NCI-H345 treated with DMSO at 0.1 percent for 48 hours (cell line): ENCODE measurements at regions not wholly inside any gene's neighbourhood (a gene's known extent, or its start where the extent isn't known, plus 50 kb on each side); places are given as distances from the start of the nearest gene placed in this dataset.

Experiments
- DNase-seq: peaks from one replicate; lab custom pipeline; 2025; ENCODE audit not compliant: unreplicated experiment; lab: John Stamatoyannopoulos, UW

DNA sequence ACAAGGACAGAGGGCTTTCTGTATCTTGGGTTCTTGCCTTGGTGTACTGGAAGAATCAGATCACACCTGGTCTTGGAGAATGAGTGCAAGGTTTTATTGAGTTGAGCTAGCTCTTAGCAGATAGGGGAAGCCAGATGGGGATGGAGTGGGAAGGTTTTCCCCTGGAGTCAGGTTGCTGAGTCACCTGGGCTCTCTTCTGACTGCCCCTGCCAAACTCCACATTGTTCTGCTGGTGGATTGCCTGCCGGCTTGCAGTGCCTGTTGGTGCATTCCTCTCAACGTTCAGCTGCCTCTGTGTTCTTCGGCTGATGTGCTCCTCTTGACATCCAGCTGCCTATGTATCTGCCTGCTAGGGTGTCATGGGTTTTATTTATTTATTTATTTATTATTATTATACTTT, 1431.1 kb downstream of the CDH8 start:
- no peak for DNase-seq

DNA sequence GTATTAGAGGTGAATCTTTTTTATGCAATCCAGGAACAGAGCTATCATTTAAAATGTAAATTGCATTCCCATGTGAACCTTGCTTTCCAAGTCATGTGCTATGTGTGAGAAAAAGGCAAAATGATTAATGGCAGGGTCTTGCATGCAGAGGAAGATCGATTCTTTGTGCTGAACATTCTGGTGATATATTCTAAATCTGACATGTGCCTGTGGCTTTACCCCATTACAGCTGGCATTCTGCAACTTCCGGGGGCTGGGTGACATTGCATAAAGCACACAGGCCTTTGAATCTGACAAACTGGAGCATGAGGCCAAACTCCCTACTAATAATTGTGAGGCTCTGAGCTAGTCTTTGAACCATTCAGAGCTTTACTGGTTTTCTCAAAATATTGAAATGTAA, 1449.7 kb downstream of the CDH8 start:
- DNase-seq: no peak

DNA sequence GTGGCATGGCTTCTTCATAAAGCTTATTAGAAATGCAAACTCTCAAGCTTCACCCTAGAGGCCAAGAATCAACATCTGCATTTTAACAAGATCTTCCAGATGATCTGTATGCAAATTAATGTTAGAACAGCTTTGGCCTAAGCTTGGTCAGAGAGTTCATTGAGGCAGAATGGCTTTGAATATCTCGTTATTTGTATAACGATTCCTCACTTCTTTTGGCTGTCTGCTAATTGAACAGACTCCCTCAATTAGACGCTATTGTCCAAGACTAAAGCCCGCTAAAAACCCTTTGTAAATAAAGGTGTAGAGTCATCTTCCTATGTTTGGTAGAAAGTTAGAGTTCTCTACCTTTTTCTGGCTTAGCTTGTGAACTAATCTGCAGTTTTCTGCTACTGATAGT, 1453.7 kb downstream of the CDH8 start:
- no peak for DNase-seq

DNA sequence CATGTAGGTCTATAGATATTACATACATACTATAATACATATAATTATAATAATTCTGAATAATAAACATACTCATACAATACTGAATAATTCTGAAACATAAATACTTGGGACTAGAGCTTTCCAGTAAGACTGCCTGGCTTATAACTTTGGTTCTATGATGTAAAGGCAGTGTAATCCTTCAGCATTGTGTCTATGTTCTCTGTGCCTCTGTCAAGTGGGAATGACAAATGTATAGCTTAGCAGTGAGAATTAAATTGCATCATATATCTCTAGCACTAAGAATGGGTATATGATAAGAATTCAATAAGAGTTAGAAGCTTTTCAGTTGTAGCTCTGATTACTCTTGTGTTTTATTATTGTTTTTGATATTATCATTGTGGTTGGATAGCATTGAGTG, 1469.3 kb downstream of the CDH8 start:
- no peak for DNase-seq

DNA sequence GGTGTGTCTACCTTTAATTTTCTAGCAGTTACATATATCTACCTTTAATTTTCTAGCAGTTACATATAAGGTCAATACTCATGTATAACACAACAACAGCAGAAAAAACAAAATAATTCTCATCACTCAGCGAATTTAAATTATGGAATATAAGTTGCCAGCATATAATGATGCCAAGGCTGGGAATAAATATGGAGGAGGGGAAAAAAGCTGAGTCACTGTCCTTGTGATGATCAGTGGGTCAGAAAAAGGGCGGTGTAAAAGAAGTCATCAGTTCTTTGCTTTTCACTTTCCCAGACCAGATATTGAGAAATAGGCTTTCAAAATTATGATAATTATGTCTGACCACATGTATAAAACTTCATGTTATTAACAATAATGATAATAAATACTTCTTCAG, 1471.7 kb downstream of the CDH8 start:
- no peak for DNase-seq

DNA sequence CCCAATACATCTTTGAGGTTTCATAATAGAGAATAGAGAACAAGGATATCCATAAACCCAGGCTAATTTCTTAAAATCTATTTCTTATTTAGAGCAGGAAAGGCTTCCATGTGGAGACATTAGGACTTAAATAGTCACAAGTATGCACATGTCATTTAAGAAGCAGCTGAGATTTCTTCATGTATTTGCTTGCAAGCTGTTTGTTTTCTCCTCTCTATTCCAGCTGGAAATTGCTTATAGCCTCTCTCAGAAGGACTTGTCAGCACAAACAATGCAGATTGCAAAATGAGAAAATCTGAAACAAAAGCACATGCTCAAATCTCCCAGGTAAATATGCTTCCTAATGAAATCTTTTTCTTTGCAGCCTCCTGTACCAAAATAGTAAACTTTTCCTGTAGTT, 1473.1 kb downstream of the CDH8 start:
- DNase-seq: no peak

DNA sequence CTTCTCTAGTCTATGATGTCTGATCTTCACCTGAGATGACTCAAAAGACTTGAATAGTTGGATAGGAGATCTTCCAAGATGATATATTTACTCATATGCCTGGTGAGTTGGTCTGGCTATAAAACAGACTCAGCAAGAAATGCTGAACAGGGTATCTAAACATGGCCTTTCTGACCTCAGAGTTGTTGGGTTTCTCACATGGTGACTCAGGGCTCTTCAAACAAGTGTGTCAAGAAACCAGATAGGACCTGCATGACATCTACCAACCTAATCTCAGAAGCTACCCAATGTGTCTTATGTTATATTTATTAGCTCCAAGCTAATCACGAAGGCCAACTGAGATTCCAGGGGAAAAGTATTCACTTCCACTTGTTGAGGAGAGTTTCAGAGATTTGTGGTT, 1477.3 kb downstream of the CDH8 start:
- DNase-seq: no peak

DNA sequence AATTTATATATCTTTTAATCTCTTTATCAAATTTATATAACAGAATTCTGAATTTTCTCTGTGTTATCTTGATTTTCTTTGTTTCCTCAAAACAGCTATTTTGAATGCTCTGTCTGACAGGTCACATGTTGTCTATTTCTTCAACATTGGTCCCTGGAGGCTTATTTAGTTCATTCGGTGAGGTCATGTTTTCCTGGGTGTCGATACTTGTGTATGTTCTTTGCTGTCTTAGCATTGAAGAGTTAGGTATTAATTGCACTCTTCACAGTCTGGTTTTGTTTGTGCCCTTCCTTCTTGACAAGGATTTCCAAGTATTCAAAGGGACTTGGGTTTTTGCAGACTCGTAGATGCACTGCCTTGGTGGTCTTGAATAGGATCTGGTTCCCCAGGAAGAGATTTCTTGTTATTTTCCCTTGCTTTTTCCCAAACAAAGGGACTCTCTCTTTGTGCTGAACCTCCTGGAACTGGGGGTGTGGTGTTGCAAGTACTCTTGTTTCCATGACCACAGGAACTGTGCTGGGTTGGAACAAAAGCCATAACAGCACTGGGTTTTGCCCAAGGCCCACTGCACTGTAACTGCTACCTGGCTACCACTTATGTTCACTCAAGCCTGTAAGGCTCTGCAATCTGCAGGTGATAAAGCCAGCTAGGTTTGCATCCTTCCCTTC, 1483.0 kb downstream of the CDH8 start:
- DNase-seq: no peak

DNA sequence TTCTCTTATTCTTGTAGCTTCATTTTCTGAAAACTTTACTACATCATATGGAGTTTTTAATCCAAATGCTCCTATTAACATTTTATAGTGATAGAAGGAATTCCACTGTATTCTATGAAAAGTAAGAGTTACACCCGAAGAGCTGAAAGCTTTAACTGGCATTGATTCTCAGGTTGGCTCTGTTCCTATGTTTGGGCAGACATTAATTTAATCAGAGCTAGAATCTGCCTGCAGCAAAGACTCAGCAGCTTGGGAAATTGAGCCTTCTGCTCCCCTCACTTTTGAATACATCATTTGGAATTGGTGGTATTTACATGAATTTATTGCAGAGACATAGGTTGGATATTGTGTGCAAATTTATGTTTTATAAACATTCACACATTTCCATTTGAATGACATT, 1494.7 kb downstream of the CDH8 start:
- DNase-seq: no peak

DNA sequence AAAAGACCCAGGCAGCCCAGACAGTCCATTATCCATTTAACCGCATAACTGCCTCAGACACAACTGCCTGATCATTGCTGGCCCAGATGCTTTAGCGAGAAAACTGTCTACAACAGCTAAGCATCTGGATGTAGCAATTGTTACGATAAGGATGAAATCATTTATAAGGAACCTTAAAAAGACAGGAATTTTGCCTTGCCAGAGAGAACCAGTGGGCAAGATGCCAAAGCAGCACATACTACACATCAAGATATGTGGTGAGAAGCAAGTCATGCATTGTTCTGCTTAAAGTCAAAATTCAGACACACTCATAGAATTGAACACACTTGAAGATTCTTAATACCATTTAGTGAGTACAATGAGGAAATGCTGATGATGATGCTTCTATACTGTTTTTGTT, 1525.3 kb downstream of the CDH8 start:
- DNase-seq: no peak

DNA sequence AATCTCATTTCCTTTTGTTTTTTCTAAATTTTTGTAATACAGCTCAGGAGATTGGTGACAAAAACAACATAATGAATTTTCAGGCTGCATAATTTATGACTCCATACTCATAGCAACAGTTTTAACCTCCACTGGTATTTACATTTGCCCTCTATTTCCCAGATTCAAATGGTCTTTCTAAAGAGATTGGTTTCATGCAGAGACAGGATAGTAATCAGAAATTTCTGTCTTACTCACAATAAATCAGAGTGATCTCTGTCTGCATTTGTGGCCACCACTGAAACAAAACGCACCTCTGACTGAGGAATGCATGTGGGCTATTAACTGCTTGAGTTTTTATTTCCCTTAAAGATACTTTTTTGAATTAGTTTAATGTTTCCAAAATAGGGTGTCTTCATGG, 1526.0 kb downstream of the CDH8 start:
- no peak for DNase-seq

DNA sequence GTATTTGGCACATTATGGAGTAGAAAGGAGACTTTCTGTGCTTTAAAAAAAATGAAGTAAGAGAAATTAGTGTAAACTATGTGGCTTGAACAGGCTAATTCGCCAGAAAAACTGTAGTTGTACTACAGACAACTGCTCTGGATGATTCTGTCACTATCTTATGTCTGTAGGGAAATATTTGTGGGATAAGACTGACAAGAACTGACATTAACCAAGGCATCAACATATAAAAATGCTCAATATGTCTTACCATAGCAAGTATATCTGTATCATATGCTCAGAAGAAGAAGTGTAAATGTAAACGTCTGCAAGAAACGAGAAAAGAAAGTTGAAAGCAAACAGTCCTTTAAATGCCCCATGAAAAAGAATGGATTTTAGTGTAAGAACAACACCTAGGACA, 1545.0 kb downstream of the CDH8 start:
- DNase-seq: no peak

DNA sequence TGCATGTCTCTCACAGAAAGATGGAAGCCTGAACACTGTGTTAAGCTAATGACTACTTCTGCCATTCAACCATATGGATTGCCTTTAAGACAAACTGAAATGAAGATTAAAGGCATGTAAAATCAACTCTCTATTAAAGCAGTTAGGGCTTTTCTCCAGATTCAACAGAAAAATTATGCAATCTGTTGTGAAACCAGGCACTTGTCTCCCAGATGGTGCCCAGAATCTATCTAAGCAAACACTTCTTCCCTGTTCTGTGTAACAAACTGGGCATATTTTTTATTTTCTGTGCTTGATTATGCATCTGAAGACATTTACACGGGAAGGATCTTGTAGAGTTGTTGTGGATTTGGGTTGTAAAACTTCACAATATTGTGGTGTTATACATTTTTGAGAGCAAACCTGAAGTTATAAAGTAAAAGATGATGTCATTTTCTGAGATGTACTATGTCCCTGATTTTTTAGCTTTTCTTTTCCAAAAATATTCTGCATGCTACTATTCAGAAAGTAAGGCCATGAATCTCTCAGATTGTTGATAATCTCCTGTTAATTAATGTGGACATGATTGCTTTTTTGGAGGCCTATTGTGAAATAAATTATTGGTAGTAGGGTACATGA, 1550.3 kb downstream of the CDH8 start:
- no peak for DNase-seq

DNA sequence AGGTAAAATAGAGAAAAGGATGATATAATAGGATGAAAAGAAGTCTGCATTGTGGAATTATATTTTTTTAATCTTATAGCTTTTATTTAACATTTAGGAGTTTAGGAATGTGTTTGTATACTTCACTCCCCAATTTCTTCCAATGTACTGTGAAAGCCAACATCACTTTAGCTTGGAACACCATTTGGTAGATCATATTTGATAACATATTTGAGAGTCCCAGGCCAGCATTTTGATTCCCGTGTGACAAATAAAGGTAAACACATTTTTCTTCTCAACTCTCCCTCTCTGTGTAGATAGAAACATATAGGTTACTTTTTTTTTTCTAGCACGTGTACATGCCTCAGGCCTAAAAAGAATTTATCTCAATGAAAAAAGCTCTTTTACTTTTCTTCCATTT, 1551.3 kb downstream of the CDH8 start:
- DNase-seq: no peak

DNA sequence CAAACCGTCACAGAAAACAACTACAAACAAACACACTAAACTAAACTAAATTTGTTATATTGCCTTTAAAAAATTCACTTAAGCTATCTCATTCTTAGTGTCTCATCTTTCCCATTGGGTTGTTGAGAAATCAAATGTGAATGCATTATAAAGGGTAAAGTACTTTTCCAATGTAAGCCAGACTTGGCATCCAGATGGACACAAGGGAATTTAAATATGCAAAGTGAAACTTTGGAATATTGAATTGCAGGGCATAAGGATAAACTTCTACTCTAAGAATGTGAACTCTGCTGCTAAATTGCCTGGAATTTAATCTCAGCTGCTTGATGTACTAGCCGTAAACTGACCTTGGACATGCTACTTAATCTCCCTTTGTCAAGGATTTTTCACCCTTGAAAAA, 1554.6 kb downstream of the CDH8 start:
- DNase-seq: no peak

DNA sequence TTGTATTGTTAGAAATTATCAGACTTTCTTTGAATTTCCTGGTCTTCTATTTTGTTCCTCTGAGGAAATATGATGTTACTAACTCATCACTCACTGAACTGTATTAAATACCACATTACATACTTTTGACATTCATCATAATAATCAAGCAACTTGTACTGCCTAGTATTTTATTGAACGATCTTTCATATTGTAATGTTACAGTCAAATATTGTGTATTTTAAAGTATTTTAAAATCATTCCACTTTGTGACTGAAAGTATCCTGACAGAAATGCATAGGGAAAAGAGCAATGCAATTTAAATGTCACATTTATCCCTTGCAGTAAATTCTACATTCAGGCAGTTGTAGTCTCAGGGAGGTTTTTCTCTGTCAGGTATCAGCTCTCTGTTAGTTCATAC, 1557.4 kb downstream of the CDH8 start:
- no peak for DNase-seq

DNA sequence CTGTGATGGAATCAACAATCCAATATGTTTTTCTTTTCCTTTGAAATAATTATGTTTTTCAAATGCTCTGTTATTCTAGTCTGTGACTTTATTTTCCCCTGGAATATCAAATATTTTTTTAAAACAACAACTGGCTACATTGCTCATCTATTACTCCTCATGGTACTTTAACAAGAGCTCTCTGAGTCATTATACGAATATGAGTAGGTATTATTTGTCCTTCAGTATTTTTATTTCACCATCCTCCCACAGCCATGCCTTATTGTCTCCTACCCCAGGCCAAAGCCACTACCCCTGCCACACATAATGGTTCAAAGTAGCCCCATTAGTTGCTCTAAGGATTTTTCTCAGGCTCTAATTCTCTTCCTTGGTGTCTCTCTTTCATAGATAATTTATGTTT, 1572.3 kb downstream of the CDH8 start:
- no peak for DNase-seq

DNA sequence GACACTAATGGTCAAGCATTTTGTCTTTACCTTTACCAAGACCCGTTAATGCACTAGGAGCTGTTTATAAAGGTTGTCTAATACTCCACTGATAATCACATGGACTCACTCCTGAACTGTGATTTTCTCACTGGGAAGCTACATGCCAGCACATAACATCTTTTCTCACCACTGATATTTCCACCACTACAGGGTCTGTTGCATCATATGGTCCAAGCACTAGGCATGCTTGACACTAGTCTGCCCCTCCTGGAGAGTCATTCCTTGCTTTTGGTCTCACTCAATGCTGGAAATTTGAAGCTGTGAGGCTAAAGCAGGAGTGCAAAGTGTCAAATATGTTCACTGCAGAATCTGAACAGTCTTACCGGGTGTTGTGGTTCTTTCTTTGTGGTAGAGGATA, 1576.8 kb downstream of the CDH8 start:
- no peak for DNase-seq

DNA sequence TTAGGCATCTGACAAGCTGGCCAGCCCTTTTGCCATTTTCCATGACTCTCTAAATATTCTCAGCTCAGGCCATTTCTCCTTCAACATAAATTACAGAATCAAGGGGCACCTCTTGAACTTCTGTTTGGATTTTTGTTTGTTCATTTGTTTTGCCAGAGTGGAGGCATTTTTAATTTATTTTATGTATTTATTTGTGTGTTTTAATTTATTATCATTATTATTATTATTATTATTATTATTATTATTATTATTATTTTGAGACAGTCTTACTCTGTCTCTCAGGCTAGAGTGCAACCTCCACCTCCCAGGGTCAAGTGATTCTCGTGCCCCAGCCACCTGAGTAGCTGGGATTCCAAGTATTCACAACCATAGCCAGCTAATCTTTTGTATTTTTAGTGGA, 1578.0 kb downstream of the CDH8 start:
- DNase-seq: no peak

DNA sequence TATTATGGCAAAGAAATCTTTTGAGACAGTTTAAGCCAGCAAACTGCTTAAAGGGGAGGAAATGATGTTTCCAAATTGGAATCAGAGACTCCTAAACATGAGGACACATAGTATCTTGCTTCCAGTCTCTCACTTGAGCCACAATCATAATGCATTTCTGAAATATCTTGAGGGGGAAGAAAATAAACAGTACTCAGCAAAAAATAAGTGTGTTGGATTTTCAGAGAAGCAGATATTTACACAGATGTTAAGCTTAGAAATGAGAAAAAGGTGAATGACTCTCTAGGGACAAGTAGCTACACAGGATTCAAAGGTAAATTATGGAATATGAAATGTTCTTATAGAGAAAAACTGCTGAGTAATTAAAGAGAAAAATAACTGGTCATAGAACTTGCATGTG, 1583.6 kb downstream of the CDH8 start:
- DNase-seq: no peak

DNA sequence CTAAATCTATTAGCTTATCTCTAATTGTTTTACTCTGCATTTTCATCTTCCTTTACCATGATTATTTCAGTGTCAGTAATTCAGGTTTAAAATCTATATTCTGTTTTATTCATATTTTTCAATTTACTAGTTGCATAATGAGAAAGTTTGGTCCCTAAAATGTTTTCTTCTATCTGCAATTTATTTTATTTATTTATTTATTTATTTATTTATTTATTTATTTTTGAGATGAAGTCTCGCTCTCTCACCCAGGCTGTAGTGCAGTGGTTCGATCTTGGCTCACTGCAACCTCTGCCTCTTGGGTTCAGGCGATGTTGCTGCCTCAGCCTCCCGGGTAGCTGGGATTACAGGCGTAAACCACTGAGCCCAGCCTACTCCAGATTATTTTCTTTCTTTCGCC, 1597.3 kb downstream of the CDH8 start:
- DNase-seq: no peak

DNA sequence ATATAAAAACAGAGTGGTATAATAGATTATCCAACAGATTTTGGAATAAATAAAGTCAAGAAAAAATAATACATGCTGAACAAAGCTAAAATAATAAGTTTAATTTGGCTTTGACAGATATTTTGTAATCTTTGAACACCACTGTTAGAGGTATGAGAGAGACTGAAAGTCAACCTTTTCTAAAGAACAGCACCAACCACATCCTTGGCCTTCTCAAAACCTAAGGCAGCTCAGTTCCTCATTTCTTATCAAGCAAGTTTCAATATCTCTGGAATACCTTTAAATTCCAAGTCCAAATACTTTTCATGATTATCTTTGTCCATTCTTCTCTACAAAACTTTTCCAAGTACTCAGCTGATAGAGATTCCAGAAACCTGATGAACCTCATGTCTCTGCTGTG, 1603.8 kb downstream of the CDH8 start:
- no peak for DNase-seq

DNA sequence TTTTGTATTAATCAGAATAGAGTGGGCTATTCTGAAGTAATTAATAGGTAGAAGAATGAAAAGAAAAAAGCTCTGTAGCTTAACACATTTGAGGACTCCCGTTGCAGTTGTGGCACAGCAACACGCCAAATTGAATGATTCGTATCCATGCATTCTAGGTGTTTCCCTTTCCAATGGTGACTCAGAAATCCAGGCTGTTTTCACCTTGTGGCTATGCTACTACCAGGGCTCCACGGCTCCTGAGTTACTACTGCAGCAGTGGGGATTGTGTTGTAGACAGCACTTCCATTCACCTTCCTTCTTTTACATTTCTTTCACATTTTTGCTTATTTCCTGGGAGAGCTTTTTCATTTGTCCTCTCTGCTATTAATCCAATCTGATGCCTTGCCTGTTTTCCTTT, 1616.4 kb downstream of the CDH8 start:
- no peak for DNase-seq
